ENCODE measurements at regions not wholly inside any gene's neighbourhood (a gene's known extent, or its start where the extent isn't known, plus 50 kb on each side); places are given as distances from the start of the nearest gene placed in this dataset.

GRCh38 chr5:62124266-62124665 lies 181.7 kb upstream of the KIF2A start:
- Histone ChIP-seq H3K36me3 (no peaks in the 10 kb centered on the region), H3K9me3 (no peaks in the 10 kb centered on the region)
- TF ChIP-seq CTCF (IDR thresholded peaks at IDR 0.05): no peak

GRCh38 chr5:62126090-62126489 lies 179.9 kb upstream of the KIF2A start:
- no peaks in the 10 kb centered on the region for H3K27me3 ChIP-seq

More at GRCh38 chr5:62124266-62124665, 181.7 kb upstream of the KIF2A start:
- no peaks in the 10 kb centered on the region for H3K27me3 ChIP-seq
- no peak for DNase-seq (ENCODE audit: low spot score)
- H3K27ac ChIP-seq: no peak overlapping the region
- no peaks in the 10 kb centered on the region for H3K4me1 ChIP-seq
- H3K4me3 ChIP-seq: no peak overlapping the region

GRCh38 chr5:62127098-62127736 lies 178.8 kb upstream of the KIF2A start:
- no peak for DNase-seq (ENCODE audit: low spot score)
- Histone ChIP-seq H3K27ac (no peak overlapping the region), H3K36me3 (no peaks in the 10 kb centered on the region), H3K27me3 (no peaks in the 10 kb centered on the region), H3K4me3 (no peak overlapping the region), H3K9me3 (no peaks in the 10 kb centered on the region), H3K4me1 (no peaks in the 10 kb centered on the region)
- no peak for TF ChIP-seq CTCF (IDR thresholded peaks at IDR 0.05)

More at GRCh38 chr5:62126090-62126489, 179.9 kb upstream of the KIF2A start:
- H3K4me3 ChIP-seq: no peak overlapping the region
- no peaks in the 10 kb centered on the region for H3K36me3 ChIP-seq
- no peak for TF ChIP-seq CTCF (IDR thresholded peaks at IDR 0.05)
- H3K4me1 ChIP-seq: no peaks in the 10 kb centered on the region
- H3K27ac ChIP-seq: no peak overlapping the region
- H3K9me3 ChIP-seq: no peaks in the 10 kb centered on the region
- DNase-seq (ENCODE audit: low spot score): no peak

GRCh38 chr5:62130107-62130506 lies 175.9 kb upstream of the KIF2A start:
- no peak for TF ChIP-seq CTCF (IDR thresholded peaks at IDR 0.05)
- Histone ChIP-seq H3K27me3 (no peaks in the 10 kb centered on the region), H3K4me1 (no peaks in the 10 kb centered on the region), H3K4me3 (no peak overlapping the region), H3K36me3 (no peaks in the 10 kb centered on the region), H3K27ac (no peak overlapping the region), H3K9me3 (no peaks in the 10 kb centered on the region)
- no peak for DNase-seq (ENCODE audit: low spot score)

GRCh38 chr5:62132276-62132675 lies 173.7 kb upstream of the KIF2A start:
- H3K27ac ChIP-seq: no peak overlapping the region
- TF ChIP-seq CTCF (IDR thresholded peaks at IDR 0.05): no peak
- DNase-seq (ENCODE audit: low spot score): no peak
- H3K4me1 ChIP-seq: no peaks in the 10 kb centered on the region
- H3K27me3 ChIP-seq: no peaks in the 10 kb centered on the region
- H3K9me3 ChIP-seq: no peaks in the 10 kb centered on the region
- no peaks in the 10 kb centered on the region for H3K36me3 ChIP-seq
- no peak overlapping the region for H3K4me3 ChIP-seq

GRCh38 chr5:62133426-62133825 lies 172.6 kb upstream of the KIF2A start:
- no peaks in the 10 kb centered on the region for H3K36me3 ChIP-seq
- no peak overlapping the region for H3K27ac ChIP-seq
- no peak for TF ChIP-seq CTCF (IDR thresholded peaks at IDR 0.05)
- no peaks in the 10 kb centered on the region for H3K9me3 ChIP-seq
- H3K4me3 ChIP-seq: no peak overlapping the region
- no peaks in the 10 kb centered on the region for H3K27me3 ChIP-seq
- no peaks in the 10 kb centered on the region for H3K4me1 ChIP-seq
- DNase-seq (ENCODE audit: low spot score): no peak
